HG02623 (cell line): ENCODE measurements at regions not wholly inside any gene's neighbourhood (a gene's known extent, or its start where the extent isn't known, plus 50 kb on each side); places are given as distances from the start of the nearest gene placed in this dataset.
A peak's percentile ranks its signal among the peaks of the same experiment; 100 is the strongest.

Source experiments
- ATAC-seq: cut with Tn5 transposase; IDR thresholded peaks from one replicate; pipeline ENCODE4 v1.9.1; 2021; ENCODE audit warnings: moderate library complexity; ENCODE audit not compliant: unreplicated experiment

DNA sequence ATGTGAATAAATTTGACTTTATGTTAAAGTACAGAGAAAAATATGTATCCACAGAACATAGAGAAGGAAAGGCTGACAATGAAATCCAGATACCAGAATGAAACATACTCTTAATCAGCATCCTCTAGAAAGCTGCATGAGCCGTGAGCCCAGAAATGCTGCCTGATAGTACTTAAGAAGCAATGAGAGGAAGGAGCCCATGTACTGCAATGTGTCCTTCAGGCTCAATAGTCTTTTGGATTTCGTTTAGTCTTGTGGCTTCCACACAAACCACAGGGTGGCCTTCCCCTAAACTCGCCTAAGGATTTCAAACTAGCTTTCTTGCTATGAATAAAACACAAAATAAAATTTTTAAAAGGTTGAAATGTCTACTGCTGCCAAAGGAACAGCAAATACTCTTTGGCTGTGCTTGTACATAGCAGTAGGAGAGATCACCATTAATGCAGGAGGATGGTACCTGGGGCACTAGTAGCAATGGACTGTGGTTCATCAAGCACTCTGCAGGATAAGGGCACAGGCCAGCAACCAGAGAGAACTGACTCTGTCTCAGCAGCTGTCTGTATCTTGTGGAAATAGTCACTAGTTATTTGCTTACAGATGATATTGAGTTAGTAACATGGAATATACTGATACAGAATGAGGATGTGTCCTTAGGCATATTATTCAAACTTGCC lies 988.3 kb upstream of the LRFN5 start:
- ATAC-seq: no peak

- ATAC-seq: no peak
These were observed 990.1 kb upstream of the LRFN5 start for GRCh38 chr14:40616579-40616978.

DNA sequence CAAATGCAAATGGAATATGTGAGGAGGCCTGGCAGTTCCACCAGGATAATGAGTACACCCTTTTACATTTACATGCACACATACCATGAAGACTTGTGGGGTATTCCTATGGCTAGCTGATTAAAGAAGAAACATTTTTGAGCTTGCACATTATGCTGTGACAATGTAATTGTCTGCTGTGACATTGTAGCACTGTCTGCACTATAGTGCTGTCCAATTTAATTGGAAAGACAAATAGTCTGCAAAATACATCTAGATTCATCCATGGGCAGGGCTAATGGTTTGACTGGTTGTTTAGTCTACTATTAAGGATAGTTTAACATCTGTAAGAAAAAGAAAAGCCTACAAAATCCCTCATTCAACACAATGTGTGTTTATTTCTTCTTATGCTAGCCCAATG lies 1005.6 kb upstream of the LRFN5 start:
- no peak for ATAC-seq

DNA sequence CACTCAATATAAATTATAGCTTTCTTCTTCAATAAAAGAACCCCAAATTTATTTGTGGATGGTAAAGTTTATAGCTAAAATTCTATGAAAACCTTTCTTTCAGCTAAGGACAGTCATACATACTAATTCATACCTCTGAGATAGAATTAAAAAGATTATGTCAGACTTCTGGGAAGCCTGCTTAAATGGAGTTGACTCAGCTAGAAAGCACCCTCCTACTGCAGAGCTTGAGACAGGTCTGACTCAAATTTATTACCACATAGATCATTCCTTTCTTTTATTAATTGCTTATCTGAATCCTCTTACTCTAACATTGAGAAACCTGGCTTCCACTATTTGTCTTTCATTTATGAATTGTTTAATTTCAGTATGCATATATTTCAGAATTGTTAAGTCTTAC lies 1007.0 kb upstream of the LRFN5 start:
- no peak for ATAC-seq

- no peak for ATAC-seq
These were observed 1025.4 kb upstream of the LRFN5 start for GRCh38 chr14:40581264-40581663.

DNA sequence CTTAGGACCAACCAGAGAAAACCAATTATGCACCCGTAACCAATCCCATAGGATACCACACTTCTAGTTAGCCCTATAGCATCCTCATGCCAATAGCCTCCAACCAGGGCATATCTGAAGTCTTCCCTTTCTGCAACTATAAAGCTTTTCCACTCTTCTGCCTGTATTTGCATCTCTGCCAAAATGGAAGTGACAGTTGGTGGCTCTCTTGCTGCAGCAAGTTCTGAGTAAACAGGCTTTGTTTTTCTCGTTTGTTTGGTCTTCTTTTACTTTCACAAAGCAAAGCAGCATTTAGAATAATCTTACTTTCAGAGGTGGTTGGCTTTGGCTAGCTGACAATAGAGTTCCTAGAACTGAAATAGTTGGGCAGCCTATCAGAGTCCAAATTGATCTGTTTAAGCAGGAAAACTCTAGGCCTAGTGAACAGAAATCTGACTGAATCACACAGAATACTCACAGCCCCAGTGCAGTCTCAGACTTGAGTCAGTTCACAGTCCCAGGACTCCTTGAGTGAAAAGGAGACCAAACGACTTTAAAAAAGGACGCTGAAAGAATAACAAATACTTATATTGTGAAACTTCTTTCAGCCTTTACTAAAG lies 1029.7 kb upstream of the LRFN5 start:
- ATAC-seq: no peak

- no peak for ATAC-seq
These were observed 1031.9 kb upstream of the LRFN5 start for GRCh38 chr14:40574780-40575179.

DNA sequence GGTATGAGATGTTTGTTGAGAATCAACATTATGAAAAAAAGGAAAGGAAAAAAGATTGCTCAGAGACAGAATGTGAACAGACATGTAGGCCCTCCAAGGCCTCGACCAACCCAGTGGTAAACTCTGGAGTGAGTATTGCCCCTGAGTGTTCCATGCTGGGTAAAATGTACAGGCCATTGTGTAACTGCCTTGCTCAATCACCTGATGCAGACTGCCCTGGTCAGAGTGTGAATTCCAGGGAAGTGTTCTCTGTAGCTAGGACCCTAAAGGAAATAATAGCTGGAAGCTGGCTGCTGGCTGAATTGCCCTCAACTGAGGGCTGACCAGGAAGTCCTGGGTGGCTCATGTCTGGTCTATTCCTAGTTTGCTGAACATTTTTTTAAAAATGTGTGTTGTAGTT lies 1081.4 kb upstream of the LRFN5 start:
- ATAC-seq: no peak

- ATAC-seq: no peak
These were observed 1083.6 kb upstream of the LRFN5 start for GRCh38 chr14:40523123-40523522.

GRCh38 chr14:40494483-40494882 lies 1062.2 kb upstream of the FBXO33 start:
- ATAC-seq: no peak

DNA sequence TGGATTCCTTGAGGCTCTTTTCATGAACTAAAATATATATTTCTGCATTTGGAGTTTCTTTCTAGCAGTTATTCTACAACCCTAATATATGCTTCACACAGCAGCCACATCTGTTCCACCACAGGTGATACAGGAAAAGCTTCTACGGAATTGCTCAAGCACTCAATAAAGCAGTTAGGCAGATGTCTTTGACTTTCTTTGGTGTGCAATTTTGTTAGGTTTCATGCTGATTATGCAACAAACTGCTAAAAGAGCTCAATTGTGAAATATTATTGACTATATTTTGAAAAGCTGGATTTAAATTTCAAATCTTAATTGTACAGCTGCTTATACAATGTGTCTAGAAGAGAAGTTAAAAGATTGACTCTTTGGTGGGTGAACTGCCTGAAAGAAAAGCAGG lies 1055.6 kb upstream of the FBXO33 start:
- ATAC-seq: no peak

DNA sequence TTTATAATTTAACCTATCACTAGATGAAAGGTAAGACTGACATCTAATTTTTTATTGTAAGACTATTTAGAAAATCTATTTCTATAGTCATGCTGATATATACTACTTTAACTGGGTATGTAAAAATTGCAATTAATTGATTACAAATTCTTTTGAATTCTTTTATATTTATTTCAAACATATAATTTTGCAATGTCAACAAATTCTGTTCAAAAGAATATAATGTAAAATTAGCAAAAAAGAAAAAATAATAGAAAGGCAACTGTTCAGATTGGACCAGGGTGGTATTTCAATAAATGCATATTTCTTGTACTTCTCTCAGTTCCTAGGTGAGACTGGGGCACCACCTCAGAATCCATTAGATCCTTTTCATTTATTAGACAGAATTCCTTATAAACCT lies 1053.5 kb upstream of the FBXO33 start:
- no peak for ATAC-seq

DNA sequence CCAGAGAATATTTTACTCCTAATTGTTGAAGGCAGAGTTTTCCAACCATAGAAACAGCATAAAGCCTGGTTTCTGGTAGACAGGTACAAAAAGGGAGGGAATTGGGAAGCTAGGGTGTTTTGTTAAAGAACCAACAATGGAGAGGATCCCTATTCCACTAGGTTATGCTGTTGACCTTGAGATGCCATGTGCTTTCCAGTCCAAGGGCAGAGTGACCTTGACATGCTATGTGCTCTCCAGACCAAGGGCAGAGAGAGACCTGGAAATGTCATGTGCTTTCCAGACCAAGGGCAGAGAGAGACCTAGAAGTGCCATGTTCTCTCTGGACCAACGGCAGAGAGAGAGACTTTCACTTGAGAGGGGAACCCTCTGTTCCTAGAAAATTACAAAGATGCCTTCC lies 1043.8 kb upstream of the FBXO33 start:
- ATAC-seq: no peak

- ATAC-seq: no peak
These were observed 1035.7 kb upstream of the FBXO33 start for GRCh38 chr14:40467969-40468368.

DNA sequence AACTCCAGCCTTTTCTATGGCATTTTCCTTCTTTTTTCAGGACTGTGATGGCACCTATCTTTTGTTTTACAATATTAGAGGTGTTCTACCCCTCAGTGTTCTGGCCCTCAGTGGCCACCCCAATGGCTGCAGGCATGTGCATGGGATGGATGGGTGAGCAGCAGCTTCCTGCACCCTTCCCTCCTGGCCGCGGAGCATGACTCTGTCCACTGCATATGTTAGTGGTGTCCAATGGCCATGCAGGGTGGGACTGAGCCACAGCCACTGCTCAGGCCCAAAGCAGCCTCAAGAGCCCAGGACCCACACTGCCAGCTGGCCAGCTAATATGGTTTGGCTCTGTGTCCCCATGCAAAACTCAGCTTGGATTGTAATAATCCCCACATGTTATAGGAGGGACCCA lies 1032.3 kb upstream of the FBXO33 start:
- ATAC-seq: no peak

- no peak for ATAC-seq
These were observed 1031.7 kb upstream of the FBXO33 start for GRCh38 chr14:40463886-40464285.

DNA sequence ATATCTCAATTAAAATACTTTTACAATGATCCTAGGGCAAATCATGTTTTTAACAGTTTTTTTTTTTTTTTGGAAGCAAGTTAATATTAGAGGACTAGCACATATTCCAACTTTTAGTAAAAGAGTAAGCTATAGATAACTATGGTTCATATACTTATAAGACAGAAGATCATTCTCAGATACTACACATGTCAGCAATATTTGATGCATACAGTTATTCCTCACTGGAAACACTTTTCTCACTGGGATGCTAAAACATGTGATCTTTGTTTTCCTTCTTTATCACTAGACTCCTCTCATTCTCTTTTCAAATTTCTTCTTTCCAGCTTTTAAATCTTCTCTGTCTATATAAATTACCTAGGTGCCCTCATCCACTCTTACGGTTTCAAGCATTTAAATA lies 1020.4 kb upstream of the FBXO33 start:
- no peak for ATAC-seq

DNA sequence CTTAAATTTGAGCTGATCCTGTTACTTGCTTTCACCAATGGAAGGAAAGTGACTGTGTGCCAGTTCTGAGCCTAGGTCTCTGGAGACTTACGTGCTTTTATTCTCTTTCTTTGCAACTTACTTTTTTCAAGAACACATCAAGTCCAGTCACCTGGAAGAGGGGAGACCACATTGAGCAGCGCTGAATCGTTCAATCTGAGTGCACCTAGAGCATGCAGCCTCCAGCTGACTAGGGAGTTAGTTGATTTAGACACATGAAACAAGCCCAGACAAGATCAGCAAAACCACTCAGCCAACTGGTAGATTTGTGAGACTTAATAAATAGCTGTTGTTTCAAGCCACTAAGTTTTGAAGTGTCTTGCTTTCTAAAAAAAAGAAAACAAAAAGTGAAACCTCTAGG lies 1014.8 kb upstream of the FBXO33 start:
- ATAC-seq: no peak

- no peak for ATAC-seq
These were observed 1012.8 kb upstream of the FBXO33 start for GRCh38 chr14:40445020-40445419.

DNA sequence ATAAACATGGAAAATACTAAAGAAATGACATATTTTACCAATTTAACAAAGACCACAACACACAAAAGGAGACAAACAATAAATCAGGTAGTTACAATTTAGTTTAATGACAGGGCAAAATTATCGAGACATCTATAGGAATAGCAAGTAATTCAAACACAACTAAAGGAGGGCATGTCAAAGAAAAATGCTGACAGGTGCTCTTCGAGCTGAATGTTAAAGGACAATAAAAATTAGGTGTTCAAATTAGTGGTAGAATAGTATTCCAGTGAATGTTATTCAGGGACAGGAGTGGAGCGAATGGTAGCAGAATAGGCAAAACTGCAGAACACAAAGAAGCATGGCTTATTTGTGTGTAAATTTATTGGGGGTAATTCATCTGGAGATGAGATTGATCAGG lies 1004.3 kb upstream of the FBXO33 start:
- ATAC-seq: no peak

GRCh38 chr14:40417777-40418401 lies 985.7 kb upstream of the FBXO33 start:
- ATAC-seq: peak; percentile 69

DNA sequence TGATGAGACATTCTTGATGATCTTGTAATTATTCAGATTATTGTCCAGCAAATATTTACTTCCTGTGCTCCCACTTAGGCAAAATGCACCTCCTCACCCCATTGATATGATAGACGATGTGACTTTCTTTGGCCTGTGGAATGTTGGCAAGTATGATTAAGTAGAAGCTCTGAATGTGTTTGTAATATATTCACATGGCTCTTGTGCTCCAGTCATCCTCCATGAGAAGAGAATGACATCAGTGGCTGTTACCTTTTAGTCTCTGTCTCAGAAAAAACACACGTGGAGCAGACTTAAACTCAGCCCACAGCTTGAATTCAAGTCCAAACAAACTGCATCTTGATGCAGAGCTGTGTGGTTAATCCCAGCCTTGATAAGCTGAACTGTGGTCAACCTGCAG lies 984.3 kb upstream of the FBXO33 start:
- no peak for ATAC-seq

DNA sequence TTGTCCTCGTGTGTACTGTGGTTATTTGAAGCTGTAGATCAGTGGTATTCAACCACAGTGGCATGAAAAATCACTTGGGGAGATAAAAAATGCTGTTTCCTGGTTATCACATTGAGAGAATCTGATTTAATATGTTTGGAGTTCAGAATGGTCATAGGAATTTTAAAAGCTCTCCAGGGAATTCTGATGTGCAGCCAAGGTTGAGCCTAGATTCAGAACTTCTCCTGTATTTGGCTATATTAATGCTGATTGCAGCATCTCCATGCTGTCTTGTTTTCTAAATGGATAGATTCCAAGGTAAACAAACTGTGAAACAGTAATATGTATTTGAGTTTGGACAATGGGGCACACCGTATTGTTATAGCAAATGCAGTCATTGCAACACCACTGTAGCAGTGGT lies 982.2 kb upstream of the FBXO33 start:
- ATAC-seq: no peak
